HCT116 (cell line): ENCODE measurements at regions not wholly inside any gene's neighbourhood (a gene's known extent, or its start where the extent isn't known, plus 50 kb on each side); places are given as distances from the start of the nearest gene placed in this dataset.

Experiments
- ATAC-seq: fragments of 200-7000 bp; cut with Tn5 transposase; 2 replicates; pipeline ENCODE4 v1.9.1; 2020; ENCODE audit warnings: mild to moderate bottlenecking, moderate library complexity
- BruUV-seq: library from RNA; stranded (reverse); fragments of 400-500 nt; replicated peaks from 2 replicates; lab custom pipeline; 2021; lab: Mats Ljungman, UMichigan
- CTCF ChIA-PET: fragments of 300-600 bp; sonication (Branson Sonifier 250); formaldehyde crosslinking; loops from one replicate; lab custom pipeline; 2021; ENCODE audit warnings: antibody characterized with exemption; lab: Charles Lee
- POLR2A ChIA-PET: fragments of 300-600, 350-600 bp; sonication (Branson Sonifier 250); formaldehyde crosslinking; loops from one replicate; lab custom pipeline; 2021; ENCODE audit warnings: antibody characterized with exemption; lab: Charles Lee
- RAD21 ChIA-PET, 2 experiments: fragments of 300-600 bp; sonication (Branson Sonifier 250); formaldehyde crosslinking; loops; one replicate each; lab custom pipeline; 2023; ENCODE audit warnings: low total read pairs in 2 of 2; ENCODE audit not compliant: uncharacterized antibody in 2 of 2, unreplicated experiment in 2 of 2, low non-redundant PET in 1 of 2; lab: Charles Lee
- DNase-seq: peaks from one replicate; pipeline ENCODE4 v3.0.0-alpha.2; 2010; ENCODE audit warnings: low read depth, low spot score
- H2AFZ ChIP-seq: fragments of 200-600 bp; shearing (Covaris generic), sonication (generic); 2 replicates; pipeline ENCODE4 v1.6.1; 2017; ENCODE audit warnings: low read depth, mixed run types, mixed read lengths, antibody characterized with exemption, low read length; ENCODE audit not compliant: poor library complexity, severe bottlenecking
- H3K27ac ChIP-seq: 2 replicates; pipeline ENCODE4 v1.5.1; 2012; ENCODE audit warnings: low read depth, low read length
- H3K27me3 ChIP-seq: fragments of 200-600 bp; sonication (generic); 2 replicates; pipeline ENCODE4 v1.6.1; 2016; ENCODE audit warnings: mixed run types, low read length, mixed read lengths; ENCODE audit not compliant: insufficient read depth
- H3K36me3 ChIP-seq, 2 experiments: fragments of 200-500 bp in 1 of 2; fragments of 200-600 bp in 1 of 2; sonication (Bioruptor generic) in 1 of 2; sonication (generic) in 1 of 2; 2 replicates each; pipeline versions ENCODE4 v1.5.1 to v1.6.1; 2014 to 2016; ENCODE audit warnings: low read length in 2 of 2, inconsistent platforms in 1 of 2, mixed read lengths in 1 of 2, mixed run types in 1 of 2; ENCODE audit not compliant: insufficient read depth in 2 of 2, control insufficient read depth in 1 of 2
- H3K4me1 ChIP-seq, 2 experiments: fragments of 200-600 bp in 1 of 2; sonication (generic) in 1 of 2; 2 replicates each; pipeline versions ENCODE4 v1.5.1 to v1.6.1; 2012 to 2017; ENCODE audit warnings: low read length in 2 of 2, inconsistent platforms in 1 of 2, mild to moderate bottlenecking in 1 of 2, mixed read lengths in 1 of 2, mixed run types in 1 of 2, moderate library complexity in 1 of 2; ENCODE audit not compliant: insufficient read depth in 2 of 2, control insufficient read depth in 1 of 2
- H3K4me2 ChIP-seq: fragments of 200-600 bp; sonication (generic); 2 replicates; pipeline ENCODE4 v1.6.1; 2017; ENCODE audit warnings: mixed run types, low read length, mixed read lengths
- H3K4me3 ChIP-seq, 2 experiments: fragments of 200-600 bp in 1 of 2; sonication (generic) in 1 of 2; replicated peaks in 1 of 2; 2 replicates each; pipeline ENCODE4 v1.5.1; 2011 to 2016; ENCODE audit warnings: low read length in 2 of 2, control low read depth in 1 of 2, low read depth in 1 of 2, mild to moderate bottlenecking in 1 of 2, mixed read lengths in 1 of 2, mixed run types in 1 of 2
- H3K79me2 ChIP-seq: fragments of 200-600 bp; sonication (generic); 2 replicates; pipeline ENCODE4 v1.6.1; 2017; ENCODE audit warnings: mild to moderate bottlenecking, mixed run types, low read length, moderate library complexity, mixed read lengths; ENCODE audit not compliant: insufficient read depth
- H3K9ac ChIP-seq: fragments of 200-600 bp; sonication (generic); 2 replicates; pipeline ENCODE4 v1.6.1; 2016; ENCODE audit warnings: low read length, mixed read lengths
- H3K9me2 ChIP-seq: fragments of 200-600 bp; sonication (generic), shearing (Covaris generic); 2 replicates; pipeline ENCODE4 v1.6.1; 2017; ENCODE audit warnings: mixed run types, mild to moderate bottlenecking, moderate library complexity; ENCODE audit not compliant: insufficient read depth
- H3K9me3 ChIP-seq, 2 experiments: fragments of 200-500 bp in 1 of 2; fragments of 200-600 bp in 1 of 2; sonication (Bioruptor generic) in 1 of 2; sonication (generic) in 1 of 2; 2 replicates each; pipeline ENCODE4 v1.6.1; 2014 to 2017; ENCODE audit warnings: low read length in 2 of 2, mixed read lengths in 2 of 2, inconsistent platforms in 1 of 2, low read depth in 1 of 2, mild to moderate bottlenecking in 1 of 2, mixed run types in 1 of 2, moderate library complexity in 1 of 2; ENCODE audit not compliant: control insufficient read depth in 1 of 2, insufficient read depth in 1 of 2
- H4K20me1 ChIP-seq: fragments of 200-600 bp; sonication (generic), shearing (Covaris generic); 2 replicates; pipeline ENCODE4 v1.6.1; 2017; ENCODE audit warnings: mixed run types, mild to moderate bottlenecking, moderate library complexity; ENCODE audit not compliant: insufficient read depth
- CTCF ChIP-seq, 3 experiments: fragments of 200-600 bp in 1 of 3; sonication (generic) in 1 of 3; IDR thresholded peaks in 2 of 3; conservative IDR thresholded peaks in 1 of 3; 2 replicates each; pipeline ENCODE4 v1.5.1; 2012 to 2017; ENCODE audit warnings: low read depth in 2 of 3, low read length in 2 of 3, antibody characterized with exemption in 1 of 3, borderline replicate concordance in 1 of 3, control low read depth in 1 of 3, mild to moderate bottlenecking in 1 of 3, mixed read lengths in 1 of 3, mixed run types in 1 of 3, moderate library complexity in 1 of 3; ENCODE audit not compliant: insufficient read depth in 1 of 3
- FOSL1 ChIP-seq: IDR thresholded peaks from 2 replicates; pipeline ENCODE4 v1.6.1; 2012; ENCODE audit warnings: low read depth
- REST ChIP-seq: IDR thresholded peaks from 2 replicates; pipeline ENCODE4 v1.6.1; 2012; ENCODE audit warnings: low read depth
- SP1 ChIP-seq: IDR thresholded peaks from 2 replicates; pipeline ENCODE4 v1.6.1; 2012; ENCODE audit warnings: low read depth
- SRF ChIP-seq: IDR thresholded peaks from 2 replicates; pipeline ENCODE4 v1.6.1; 2012; ENCODE audit warnings: low read depth
- ZBTB33 ChIP-seq: IDR thresholded peaks from 2 replicates; pipeline ENCODE4 v1.6.1; 2011; ENCODE audit warnings: mild to moderate bottlenecking, low read length, moderate library complexity; ENCODE audit not compliant: insufficient replicate concordance; ENCODE audit errors: extremely low read depth
- intact Hi-C: fragments of 100-400 bp; cut with micrococcal nuclease; formaldehyde crosslinking; loops from 2 replicates; pipeline ENCODE4 v1.10.0; 2022

- H3K9ac ChIP-seq, result peak overlapping the region; percentile 12; the same call in 1 of the 2 replicates
- H3K27ac ChIP-seq, result no peak overlapping the region; the same call in 1 of the 2 replicates
- CTCF ChIA-PET, result no interaction called here
Observed at GRCh38 chr1:8214501-8215173, 103.3 kb upstream of the SLC45A1 start.

More at GRCh38 chr1:8214501-8215173, 103.3 kb upstream of the SLC45A1 start:
- Histone ChIP-seq H3K79me2 (no peaks in the 10 kb centered on the region), H3K36me3 (no peaks in the 10 kb centered on the region), H3K4me2 (peak overlapping the region; percentile 40), H3K4me3 (no peak overlapping the region), H3K9me3 (no peaks in the 10 kb centered on the region), H3K27me3 (no peaks in the 10 kb centered on the region), H4K20me1 (no peaks in the 10 kb centered on the region), H2AFZ (peak overlapping the region; percentile 71), H3K9me2 (no peaks in the 10 kb centered on the region), H3K4me1 (peaks cover 48 to 73% of the 10 kb centered on the region in 2 experiments)
- POLR2A ChIA-PET, result no interaction called here
- no peak for DNase-seq
- TF ChIP-seq FOSL1, result no peak
- no peak for TF ChIP-seq ZBTB33
- no peak for TF ChIP-seq SRF
- TF ChIP-seq REST, result no peak
- TF ChIP-seq CTCF (IDR thresholded peaks at IDR 0.05 in 2 of 3, conservative IDR thresholded peaks at IDR 0.05 in 1 of 3; ENCODE audit: borderline replicate concordance in 1 of 3, insufficient read depth in 1 of 3, low read depth in 2 of 3, low read length in 2 of 3), result peak in 2 of 3 experiments; percentile 23 to 41; a peak in 3 of 6 replicates
- TF ChIP-seq SP1, result no peak
- RAD21 ChIA-PET, result no interaction called here
- ATAC-seq, result no peak
- no TSS peak for BruUV-seq
- intact Hi-C loops, result no loop called here
